PFSK-1 (cell line): ENCODE measurements at regions not wholly inside any gene's neighbourhood (a gene's known extent, or its start where the extent isn't known, plus 50 kb on each side); places are given as distances from the start of the nearest gene placed in this dataset.

Experiments used
- FOXP2 ChIP-seq: optimal IDR thresholded peaks from 2 replicates; pipeline ENCODE3; 2011; ENCODE audit warnings: borderline replicate concordance, control low read depth, inconsistent platforms; ENCODE audit not compliant: insufficient read depth; ENCODE audit errors: extremely low read length, extremely low read depth
- POLR2AphosphoS5 ChIP-seq: IDR thresholded peaks from 2 replicates; pipeline ENCODE4 v1.6.1; 2012; ENCODE audit warnings: low read depth, mild to moderate bottlenecking, control low read depth, low read length, moderate library complexity
- REST ChIP-seq, 2 experiments: IDR thresholded peaks; 2 replicates each; pipeline versions ENCODE4 v1.6.1 to v1.8.0; 2011 to 2012; ENCODE audit warnings: low read depth in 2 of 2, low read length in 2 of 2, control low read depth in 1 of 2, inconsistent platforms in 1 of 2, mild to moderate bottlenecking in 1 of 2, moderate library complexity in 1 of 2; ENCODE audit not compliant: insufficient read depth in 1 of 2
- SIN3A ChIP-seq: IDR thresholded peaks from 2 replicates; pipeline ENCODE4 v1.6.1; 2012; ENCODE audit warnings: mild to moderate bottlenecking, low read length, moderate library complexity, borderline replicate concordance; ENCODE audit not compliant: insufficient read depth
- TAF1 ChIP-seq: IDR thresholded peaks from 2 replicates; pipeline ENCODE4 v1.6.1; 2012; ENCODE audit warnings: low read length, control low read depth, borderline replicate concordance; ENCODE audit not compliant: insufficient read depth

GRCh38 chr9:671997-672396, 169.5 kb upstream of the DMRT1 start:
- TF ChIP-seq SIN3A (no peak), FOXP2 (no peak), REST (IDR thresholded peaks at IDR 0.05; ENCODE audit: insufficient read depth in 1 of 2, low read depth in 2 of 2, low read length in 2 of 2) (no peak), TAF1 (no peak), POLR2AphosphoS5 (no peak)

GRCh38 chr9:672851-673250, 168.6 kb upstream of the DMRT1 start:
- TF ChIP-seq FOXP2 (no peak), SIN3A (no peak), REST (IDR thresholded peaks at IDR 0.05; ENCODE audit: insufficient read depth in 1 of 2, low read depth in 2 of 2, low read length in 2 of 2) (no peak), TAF1 (no peak), POLR2AphosphoS5 (no peak)

- no peak for TF ChIP-seq SIN3A
- no peak for TF ChIP-seq POLR2AphosphoS5
- TF ChIP-seq REST (IDR thresholded peaks at IDR 0.05; ENCODE audit: insufficient read depth in 1 of 2, low read depth in 2 of 2, low read length in 2 of 2), result no peak
- no peak for TF ChIP-seq FOXP2
- TF ChIP-seq TAF1, result no peak
Observed at GRCh38 chr9:673264-673965, 168.1 kb upstream of the DMRT1 start.

GRCh38 chr9:673966-674526, 167.5 kb upstream of the DMRT1 start:
- no peak for TF ChIP-seq POLR2AphosphoS5
- no peak for TF ChIP-seq TAF1
- no peak for TF ChIP-seq FOXP2
- no peak for TF ChIP-seq REST (IDR thresholded peaks at IDR 0.05; ENCODE audit: insufficient read depth in 1 of 2, low read depth in 2 of 2, low read length in 2 of 2)
- no peak for TF ChIP-seq SIN3A
